HEK293 (cell line): ENCODE measurements at regions not wholly inside any gene's neighbourhood (a gene's known extent, or its start where the extent isn't known, plus 50 kb on each side); places are given as distances from the start of the nearest gene placed in this dataset.

Experiments
- BCL11A ChIP-seq: fragments of 450-650 bp; formaldehyde crosslinking; IDR thresholded peaks from 2 replicates; pipeline ENCODE4 v1.5.1; 2016; ENCODE audit warnings: low read depth, missing biosample characterization, missing genetic modification characterization
- IKZF3 ChIP-seq: fragments of 450-650 bp; IDR thresholded peaks from 2 replicates; pipeline ENCODE4 v1.5.0; 2018; ENCODE audit warnings: missing biosample characterization, mild to moderate bottlenecking, missing genetic modification characterization, moderate library complexity
- KLF10 ChIP-seq: fragments of 450-650 bp; IDR thresholded peaks from 2 replicates; pipeline ENCODE4 v1.5.1; 2018; ENCODE audit warnings: missing biosample characterization, mild to moderate bottlenecking, missing genetic modification characterization
- KLF8 ChIP-seq: fragments of 450-650 bp; formaldehyde crosslinking; IDR thresholded peaks from 2 replicates; pipeline ENCODE4 v1.5.1; 2016; ENCODE audit warnings: missing biosample characterization, missing genetic modification characterization
- SP3 ChIP-seq: fragments of 450-650 bp; formaldehyde crosslinking; IDR thresholded peaks from 2 replicates; pipeline ENCODE4 v1.5.1; 2016; ENCODE audit warnings: missing biosample characterization, missing genetic modification characterization
- YY1 ChIP-seq: fragments of 450-650 bp; formaldehyde crosslinking; IDR thresholded peaks from 2 replicates; pipeline ENCODE4 v1.5.1; 2018; ENCODE audit warnings: missing biosample characterization, missing genetic modification characterization
- ZFP41 ChIP-seq: fragments of 450-650 bp; formaldehyde crosslinking; IDR thresholded peaks from 2 replicates; pipeline ENCODE4 v1.5.1; 2016; ENCODE audit warnings: missing biosample characterization, missing genetic modification characterization, borderline replicate concordance
- ZFP69B ChIP-seq: fragments of 450-650 bp; formaldehyde crosslinking; IDR thresholded peaks from 2 replicates; pipeline ENCODE4 v1.5.1; 2016; ENCODE audit warnings: missing biosample characterization, missing genetic modification characterization
- ZNF155 ChIP-seq: fragments of 450-650 bp; formaldehyde crosslinking; IDR thresholded peaks from 2 replicates; pipeline ENCODE4 v1.5.1; 2016; ENCODE audit warnings: missing biosample characterization, missing genetic modification characterization
- ZNF214 ChIP-seq: fragments of 450-650 bp; formaldehyde crosslinking; IDR thresholded peaks from 2 replicates; pipeline ENCODE4 v1.5.1; 2017; ENCODE audit warnings: missing biosample characterization, mild to moderate bottlenecking, missing genetic modification characterization, borderline replicate concordance
- ZNF223 ChIP-seq: fragments of 450-650 bp; formaldehyde crosslinking; IDR thresholded peaks from 2 replicates; pipeline ENCODE4 v1.5.1; 2016; ENCODE audit warnings: missing biosample characterization, missing genetic modification characterization
- ZNF23 ChIP-seq: fragments of 450-650 bp; formaldehyde crosslinking; IDR thresholded peaks from 2 replicates; pipeline ENCODE4 v1.5.1; 2016; ENCODE audit warnings: missing biosample characterization, missing genetic modification characterization, borderline replicate concordance
- ZNF24 ChIP-seq: fragments of 450-650 bp; formaldehyde crosslinking; IDR thresholded peaks from 2 replicates; pipeline ENCODE4 v1.5.1; 2016; ENCODE audit warnings: missing biosample characterization, missing genetic modification characterization
- ZNF529 ChIP-seq: fragments of 450-650 bp; formaldehyde crosslinking; IDR thresholded peaks from 2 replicates; pipeline ENCODE4 v1.5.1; 2017; ENCODE audit warnings: missing genetic modification characterization, missing biosample characterization; ENCODE audit not compliant: insufficient replicate concordance
- ZNF544 ChIP-seq: fragments of 450-650 bp; formaldehyde crosslinking; IDR thresholded peaks from 2 replicates; pipeline ENCODE4 v1.5.0; 2017; ENCODE audit warnings: missing biosample characterization, missing genetic modification characterization
- ZNF610 ChIP-seq: fragments of 450-650 bp; formaldehyde crosslinking; IDR thresholded peaks from 2 replicates; pipeline ENCODE4 v1.5.1; 2016; ENCODE audit warnings: missing biosample characterization, missing genetic modification characterization, borderline replicate concordance
- ZNF629 ChIP-seq: fragments of 450-650 bp; formaldehyde crosslinking; IDR thresholded peaks from 2 replicates; pipeline ENCODE4 v1.5.1; 2017; ENCODE audit warnings: missing biosample characterization, missing genetic modification characterization
- ZNF664 ChIP-seq: fragments of 450-650 bp; formaldehyde crosslinking; IDR thresholded peaks from 2 replicates; pipeline ENCODE4 v1.5.1; 2016; ENCODE audit warnings: missing biosample characterization, missing genetic modification characterization
- ZNF670 ChIP-seq: fragments of 450-650 bp; formaldehyde crosslinking; IDR thresholded peaks from 2 replicates; pipeline ENCODE4 v1.5.1; 2016; ENCODE audit warnings: missing biosample characterization, missing genetic modification characterization, low read depth
- TF ChIP-seq, protein P1 (sequence below): fragments of 450-650 bp; formaldehyde crosslinking; IDR thresholded peaks from 2 replicates; pipeline ENCODE4 v1.5.1; 2016; ENCODE audit warnings: missing biosample characterization, missing genetic modification characterization
- TF ChIP-seq, protein P2 (sequence below): fragments of 450-650 bp; formaldehyde crosslinking; IDR thresholded peaks from 2 replicates; pipeline ENCODE4 v1.5.0; 2017; ENCODE audit warnings: missing biosample characterization, missing genetic modification characterization, borderline replicate concordance
- TF ChIP-seq, protein P3 (sequence below): fragments of 450-650 bp; formaldehyde crosslinking; IDR thresholded peaks from 2 replicates; pipeline ENCODE4 v1.5.1; 2017; ENCODE audit warnings: missing biosample characterization, missing genetic modification characterization
- TF ChIP-seq, protein P4 (sequence below): fragments of 450-650 bp; formaldehyde crosslinking; IDR thresholded peaks from 2 replicates; pipeline ENCODE4 v1.5.1; 2016; ENCODE audit warnings: missing biosample characterization, missing genetic modification characterization
- TF ChIP-seq, protein P5 (sequence below): sonication (generic); formaldehyde crosslinking; IDR thresholded peaks from 2 replicates; pipeline ENCODE4 v1.8.1; 2022; ENCODE audit warnings: mild to moderate bottlenecking, moderate library complexity, missing genetic modification reagents
- TF ChIP-seq, protein P6 (sequence below): fragments of 450-650 bp; formaldehyde crosslinking; IDR thresholded peaks from 2 replicates; pipeline ENCODE4 v1.5.1; 2017; ENCODE audit warnings: missing biosample characterization, mild to moderate bottlenecking, missing genetic modification characterization, moderate library complexity
- TF ChIP-seq, protein P7 (sequence below): fragments of 450-650 bp; formaldehyde crosslinking; IDR thresholded peaks from 2 replicates; pipeline ENCODE4 v1.5.1; 2017; ENCODE audit warnings: missing biosample characterization, missing genetic modification characterization

DNA sequence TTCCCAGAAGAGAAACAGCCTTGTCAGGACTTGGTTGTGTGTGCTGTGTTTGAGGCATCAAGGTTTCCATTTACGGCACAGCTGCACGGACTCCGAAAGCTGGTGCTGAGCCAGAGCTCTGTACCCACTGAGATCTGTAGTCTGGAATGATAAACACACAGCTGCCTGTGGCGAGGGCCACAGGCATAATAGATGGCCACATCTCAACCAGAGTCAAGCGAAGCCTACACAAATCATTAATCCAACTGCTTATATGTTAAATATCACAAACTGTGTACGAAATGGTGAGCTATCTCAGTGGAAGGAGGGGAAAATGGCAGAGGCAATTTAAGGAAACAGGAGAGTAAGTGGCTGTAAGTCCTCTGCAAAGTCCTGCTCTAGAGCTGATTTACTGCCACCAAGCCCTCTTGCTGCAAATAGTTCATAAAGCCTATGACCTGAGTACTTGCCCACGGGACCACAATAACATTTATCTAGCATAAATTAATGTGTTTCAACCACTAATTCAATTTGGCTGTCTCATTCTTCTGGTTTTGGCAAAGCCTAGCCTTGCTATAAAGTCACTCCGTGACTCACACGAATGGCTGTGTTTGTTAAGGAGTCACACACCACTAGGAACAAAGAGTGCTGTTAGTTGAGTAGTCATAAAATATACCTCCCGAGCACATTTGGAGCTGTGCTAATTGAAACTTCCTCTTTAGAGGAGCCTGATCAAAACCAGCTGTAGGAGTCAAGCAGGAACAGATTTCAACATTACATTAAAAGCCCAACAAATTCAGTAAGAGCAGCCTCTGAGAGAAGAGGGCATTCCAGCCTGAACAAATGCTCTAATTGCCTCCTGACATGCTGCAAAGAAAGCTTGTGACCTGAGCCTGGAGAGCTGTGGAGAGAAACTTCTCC, 738.6 kb upstream of the ZNF608 start (continued):
- TF ChIP-seq, protein P1, sequence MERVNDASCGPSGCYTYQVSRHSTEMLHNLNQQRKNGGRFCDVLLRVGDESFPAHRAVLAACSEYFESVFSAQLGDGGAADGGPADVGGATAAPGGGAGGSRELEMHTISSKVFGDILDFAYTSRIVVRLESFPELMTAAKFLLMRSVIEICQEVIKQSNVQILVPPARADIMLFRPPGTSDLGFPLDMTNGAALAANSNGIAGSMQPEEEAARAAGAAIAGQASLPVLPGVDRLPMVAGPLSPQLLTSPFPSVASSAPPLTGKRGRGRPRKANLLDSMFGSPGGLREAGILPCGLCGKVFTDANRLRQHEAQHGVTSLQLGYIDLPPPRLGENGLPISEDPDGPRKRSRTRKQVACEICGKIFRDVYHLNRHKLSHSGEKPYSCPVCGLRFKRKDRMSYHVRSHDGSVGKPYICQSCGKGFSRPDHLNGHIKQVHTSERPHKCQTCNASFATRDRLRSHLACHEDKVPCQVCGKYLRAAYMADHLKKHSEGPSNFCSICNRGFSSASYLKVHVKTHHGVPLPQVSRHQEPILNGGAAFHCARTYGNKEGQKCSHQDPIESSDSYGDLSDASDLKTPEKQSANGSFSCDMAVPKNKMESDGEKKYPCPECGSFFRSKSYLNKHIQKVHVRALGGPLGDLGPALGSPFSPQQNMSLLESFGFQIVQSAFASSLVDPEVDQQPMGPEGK (tag by site-specific recombination): peak; percentile 83
- TF ChIP-seq, protein P2, sequence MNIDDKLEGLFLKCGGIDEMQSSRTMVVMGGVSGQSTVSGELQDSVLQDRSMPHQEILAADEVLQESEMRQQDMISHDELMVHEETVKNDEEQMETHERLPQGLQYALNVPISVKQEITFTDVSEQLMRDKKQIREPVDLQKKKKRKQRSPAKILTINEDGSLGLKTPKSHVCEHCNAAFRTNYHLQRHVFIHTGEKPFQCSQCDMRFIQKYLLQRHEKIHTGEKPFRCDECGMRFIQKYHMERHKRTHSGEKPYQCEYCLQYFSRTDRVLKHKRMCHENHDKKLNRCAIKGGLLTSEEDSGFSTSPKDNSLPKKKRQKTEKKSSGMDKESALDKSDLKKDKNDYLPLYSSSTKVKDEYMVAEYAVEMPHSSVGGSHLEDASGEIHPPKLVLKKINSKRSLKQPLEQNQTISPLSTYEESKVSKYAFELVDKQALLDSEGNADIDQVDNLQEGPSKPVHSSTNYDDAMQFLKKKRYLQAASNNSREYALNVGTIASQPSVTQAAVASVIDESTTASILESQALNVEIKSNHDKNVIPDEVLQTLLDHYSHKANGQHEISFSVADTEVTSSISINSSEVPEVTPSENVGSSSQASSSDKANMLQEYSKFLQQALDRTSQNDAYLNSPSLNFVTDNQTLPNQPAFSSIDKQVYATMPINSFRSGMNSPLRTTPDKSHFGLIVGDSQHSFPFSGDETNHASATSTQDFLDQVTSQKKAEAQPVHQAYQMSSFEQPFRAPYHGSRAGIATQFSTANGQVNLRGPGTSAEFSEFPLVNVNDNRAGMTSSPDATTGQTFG (tag by site-specific recombination): no peak
- peak; percentile 99 for TF ChIP-seq IKZF3 (tag by site-specific recombination)
- peak; percentile 94 for TF ChIP-seq KLF10 (tag by site-specific recombination)
- no peak for TF ChIP-seq ZFP41 (tag by site-specific recombination)
- TF ChIP-seq ZNF544: no peak
- TF ChIP-seq, protein P3, sequence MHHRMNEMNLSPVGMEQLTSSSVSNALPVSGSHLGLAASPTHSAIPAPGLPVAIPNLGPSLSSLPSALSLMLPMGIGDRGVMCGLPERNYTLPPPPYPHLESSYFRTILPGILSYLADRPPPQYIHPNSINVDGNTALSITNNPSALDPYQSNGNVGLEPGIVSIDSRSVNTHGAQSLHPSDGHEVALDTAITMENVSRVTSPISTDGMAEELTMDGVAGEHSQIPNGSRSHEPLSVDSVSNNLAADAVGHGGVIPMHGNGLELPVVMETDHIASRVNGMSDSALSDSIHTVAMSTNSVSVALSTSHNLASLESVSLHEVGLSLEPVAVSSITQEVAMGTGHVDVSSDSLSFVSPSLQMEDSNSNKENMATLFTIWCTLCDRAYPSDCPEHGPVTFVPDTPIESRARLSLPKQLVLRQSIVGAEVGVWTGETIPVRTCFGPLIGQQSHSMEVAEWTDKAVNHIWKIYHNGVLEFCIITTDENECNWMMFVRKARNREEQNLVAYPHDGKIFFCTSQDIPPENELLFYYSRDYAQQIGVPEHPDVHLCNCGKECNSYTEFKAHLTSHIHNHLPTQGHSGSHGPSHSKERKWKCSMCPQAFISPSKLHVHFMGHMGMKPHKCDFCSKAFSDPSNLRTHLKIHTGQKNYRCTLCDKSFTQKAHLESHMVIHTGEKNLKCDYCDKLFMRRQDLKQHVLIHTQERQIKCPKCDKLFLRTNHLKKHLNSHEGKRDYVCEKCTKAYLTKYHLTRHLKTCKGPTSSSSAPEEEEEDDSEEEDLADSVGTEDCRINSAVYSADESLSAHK (tag by site-specific recombination): peak; percentile 98
- peak; percentile 99 for TF ChIP-seq ZNF24 (tag by site-specific recombination)
- peak; percentile 6 for TF ChIP-seq ZNF529 (tag by site-specific recombination)
- TF ChIP-seq ZNF664 (tag by site-specific recombination): peak; percentile 96
- peak; percentile 55 for TF ChIP-seq YY1 (tag by site-specific recombination)
- TF ChIP-seq, protein P4, sequence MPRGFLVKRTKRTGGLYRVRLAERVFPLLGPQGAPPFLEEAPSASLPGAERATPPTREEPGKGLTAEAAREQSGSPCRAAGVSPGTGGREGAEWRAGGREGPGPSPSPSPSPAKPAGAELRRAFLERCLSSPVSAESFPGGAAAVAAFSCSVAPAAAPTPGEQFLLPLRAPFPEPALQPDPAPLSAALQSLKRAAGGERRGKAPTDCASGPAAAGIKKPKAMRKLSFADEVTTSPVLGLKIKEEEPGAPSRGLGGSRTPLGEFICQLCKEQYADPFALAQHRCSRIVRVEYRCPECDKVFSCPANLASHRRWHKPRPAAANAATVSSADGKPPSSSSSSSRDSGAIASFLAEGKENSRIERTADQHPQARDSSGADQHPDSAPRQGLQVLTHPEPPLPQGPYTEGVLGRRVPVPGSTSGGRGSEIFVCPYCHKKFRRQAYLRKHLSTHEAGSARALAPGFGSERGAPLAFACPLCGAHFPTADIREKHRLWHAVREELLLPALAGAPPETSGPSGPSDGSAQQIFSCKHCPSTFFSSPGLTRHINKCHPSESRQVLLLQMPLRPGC (tag by site-specific recombination): peak; percentile 99
- TF ChIP-seq ZNF214: no peak
- TF ChIP-seq BCL11A (tag by site-specific recombination): peak; percentile 98
- no peak for TF ChIP-seq ZNF23 (tag by site-specific recombination)
- TF ChIP-seq, protein P5, sequence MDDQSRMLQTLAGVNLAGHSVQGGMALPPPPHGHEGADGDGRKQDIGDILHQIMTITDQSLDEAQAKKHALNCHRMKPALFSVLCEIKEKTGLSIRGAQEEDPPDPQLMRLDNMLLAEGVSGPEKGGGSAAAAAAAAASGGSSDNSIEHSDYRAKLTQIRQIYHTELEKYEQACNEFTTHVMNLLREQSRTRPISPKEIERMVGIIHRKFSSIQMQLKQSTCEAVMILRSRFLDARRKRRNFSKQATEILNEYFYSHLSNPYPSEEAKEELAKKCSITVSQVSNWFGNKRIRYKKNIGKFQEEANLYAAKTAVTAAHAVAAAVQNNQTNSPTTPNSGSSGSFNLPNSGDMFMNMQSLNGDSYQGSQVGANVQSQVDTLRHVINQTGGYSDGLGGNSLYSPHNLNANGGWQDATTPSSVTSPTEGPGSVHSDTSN (CRISPR knock-in tag): no peak
- peak; percentile 35 for TF ChIP-seq ZFP69B (tag by site-specific recombination)
- TF ChIP-seq, protein P6, sequence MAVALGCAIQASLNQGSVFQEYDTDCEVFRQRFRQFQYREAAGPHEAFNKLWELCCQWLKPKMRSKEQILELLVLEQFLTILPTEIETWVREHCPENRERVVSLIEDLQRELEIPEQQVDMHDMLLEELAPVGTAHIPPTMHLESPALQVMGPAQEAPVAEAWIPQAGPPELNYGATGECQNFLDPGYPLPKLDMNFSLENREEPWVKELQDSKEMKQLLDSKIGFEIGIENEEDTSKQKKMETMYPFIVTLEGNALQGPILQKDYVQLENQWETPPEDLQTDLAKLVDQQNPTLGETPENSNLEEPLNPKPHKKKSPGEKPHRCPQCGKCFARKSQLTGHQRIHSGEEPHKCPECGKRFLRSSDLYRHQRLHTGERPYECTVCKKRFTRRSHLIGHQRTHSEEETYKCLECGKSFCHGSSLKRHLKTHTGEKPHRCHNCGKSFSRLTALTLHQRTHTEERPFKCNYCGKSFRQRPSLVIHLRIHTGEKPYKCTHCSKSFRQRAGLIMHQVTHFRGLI (tag by site-specific recombination): peak; percentile 96
- no peak for TF ChIP-seq ZNF670 (tag by site-specific recombination)
- TF ChIP-seq ZNF223: no peak
- TF ChIP-seq, protein P7, sequence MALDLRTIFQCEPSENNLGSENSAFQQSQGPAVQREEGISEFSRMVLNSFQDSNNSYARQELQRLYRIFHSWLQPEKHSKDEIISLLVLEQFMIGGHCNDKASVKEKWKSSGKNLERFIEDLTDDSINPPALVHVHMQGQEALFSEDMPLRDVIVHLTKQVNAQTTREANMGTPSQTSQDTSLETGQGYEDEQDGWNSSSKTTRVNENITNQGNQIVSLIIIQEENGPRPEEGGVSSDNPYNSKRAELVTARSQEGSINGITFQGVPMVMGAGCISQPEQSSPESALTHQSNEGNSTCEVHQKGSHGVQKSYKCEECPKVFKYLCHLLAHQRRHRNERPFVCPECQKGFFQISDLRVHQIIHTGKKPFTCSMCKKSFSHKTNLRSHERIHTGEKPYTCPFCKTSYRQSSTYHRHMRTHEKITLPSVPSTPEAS (tag by site-specific recombination): peak; percentile 55
- no peak for TF ChIP-seq ZNF155 (tag by site-specific recombination)
- TF ChIP-seq KLF8: peak; percentile 86
- peak; percentile 41; the same call in 1 of the 2 replicates for TF ChIP-seq SP3 (tag by site-specific recombination)
- TF ChIP-seq ZNF629: peak; percentile 94
- TF ChIP-seq ZNF610 (tag by site-specific recombination): peak; percentile 79
